ENCODE measurements at regions not wholly inside any gene's neighbourhood (a gene's known extent, or its start where the extent isn't known, plus 50 kb on each side); places are given as distances from the start of the nearest gene placed in this dataset.

DNA sequence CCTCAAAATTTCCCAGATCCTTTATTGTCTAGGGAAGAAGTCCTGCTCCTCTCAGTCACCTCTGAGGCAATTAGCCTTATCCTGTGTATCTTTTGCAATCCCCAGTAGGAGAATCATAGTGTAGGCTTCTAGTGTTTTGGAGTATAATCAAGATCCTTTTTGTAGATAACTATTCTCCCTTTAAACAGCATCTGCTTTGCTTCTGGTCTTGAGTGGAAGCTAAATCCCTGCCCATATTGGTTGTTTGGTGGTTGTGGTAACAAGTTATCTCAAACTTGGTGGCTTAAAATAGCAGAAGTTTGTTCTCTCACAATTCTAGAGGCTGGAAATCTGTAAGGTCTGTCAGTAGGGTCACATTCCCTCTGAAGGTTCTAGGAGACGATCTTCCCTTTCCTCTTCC, 217.5 kb upstream of the RASGRP1 start:
- TF ChIP-seq, protein P1, sequence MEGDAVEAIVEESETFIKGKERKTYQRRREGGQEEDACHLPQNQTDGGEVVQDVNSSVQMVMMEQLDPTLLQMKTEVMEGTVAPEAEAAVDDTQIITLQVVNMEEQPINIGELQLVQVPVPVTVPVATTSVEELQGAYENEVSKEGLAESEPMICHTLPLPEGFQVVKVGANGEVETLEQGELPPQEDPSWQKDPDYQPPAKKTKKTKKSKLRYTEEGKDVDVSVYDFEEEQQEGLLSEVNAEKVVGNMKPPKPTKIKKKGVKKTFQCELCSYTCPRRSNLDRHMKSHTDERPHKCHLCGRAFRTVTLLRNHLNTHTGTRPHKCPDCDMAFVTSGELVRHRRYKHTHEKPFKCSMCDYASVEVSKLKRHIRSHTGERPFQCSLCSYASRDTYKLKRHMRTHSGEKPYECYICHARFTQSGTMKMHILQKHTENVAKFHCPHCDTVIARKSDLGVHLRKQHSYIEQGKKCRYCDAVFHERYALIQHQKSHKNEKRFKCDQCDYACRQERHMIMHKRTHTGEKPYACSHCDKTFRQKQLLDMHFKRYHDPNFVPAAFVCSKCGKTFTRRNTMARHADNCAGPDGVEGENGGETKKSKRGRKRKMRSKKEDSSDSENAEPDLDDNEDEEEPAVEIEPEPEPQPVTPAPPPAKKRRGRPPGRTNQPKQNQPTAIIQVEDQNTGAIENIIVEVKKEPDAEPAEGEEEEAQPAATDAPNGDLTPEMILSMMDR (IDR thresholded peaks at IDR 0.05; ENCODE audit: insufficient read depth, low read length, poor library complexity, severe bottlenecking), result no peak
- no peak for TF ChIP-seq EZH2phosphoT487 (conservative IDR thresholded peaks at IDR 0.05; ENCODE audit: low read length)

Data from SU-DHL-6 (cell line).